GM13977 (cell line): ENCODE measurements at regions not wholly inside any gene's neighbourhood (a gene's known extent, or its start where the extent isn't known, plus 50 kb on each side); places are given as distances from the start of the nearest gene placed in this dataset.

Experiments used
- DNase-seq: peaks from one replicate; pipeline ENCODE4 v3.0.0; 2012; ENCODE audit warnings: low spot score
- in situ Hi-C: fragments of 300-500 bp; cut with MboI; formaldehyde crosslinking; loops from one replicate; pipeline ENCODE4 v1.12.0; 2022; ENCODE audit warnings: low sequenced_read_pairs, low pct_unique_long_range_greater_than_20kb, mixed read lengths, inconsistent platforms; ENCODE audit not compliant: unreplicated experiment
- TF ChIP-seq, protein P1 (sequence below): IDR thresholded peaks from 2 replicates; pipeline ENCODE4 v1.5.1; 2012; ENCODE audit warnings: mild to moderate bottlenecking, control low read depth; ENCODE audit not compliant: insufficient read depth; ENCODE audit errors: extremely low read depth, missing control alignments

GRCh38 chr6:4560221-4561077 is 215.8 kb upstream of the CDYL start:
- no peak for DNase-seq

GRCh38 chr6:4559281-4559875 is 216.8 kb upstream of the CDYL start:
- in situ Hi-C loops: no loop called here
- DNase-seq: no peak
- TF ChIP-seq, protein P1, sequence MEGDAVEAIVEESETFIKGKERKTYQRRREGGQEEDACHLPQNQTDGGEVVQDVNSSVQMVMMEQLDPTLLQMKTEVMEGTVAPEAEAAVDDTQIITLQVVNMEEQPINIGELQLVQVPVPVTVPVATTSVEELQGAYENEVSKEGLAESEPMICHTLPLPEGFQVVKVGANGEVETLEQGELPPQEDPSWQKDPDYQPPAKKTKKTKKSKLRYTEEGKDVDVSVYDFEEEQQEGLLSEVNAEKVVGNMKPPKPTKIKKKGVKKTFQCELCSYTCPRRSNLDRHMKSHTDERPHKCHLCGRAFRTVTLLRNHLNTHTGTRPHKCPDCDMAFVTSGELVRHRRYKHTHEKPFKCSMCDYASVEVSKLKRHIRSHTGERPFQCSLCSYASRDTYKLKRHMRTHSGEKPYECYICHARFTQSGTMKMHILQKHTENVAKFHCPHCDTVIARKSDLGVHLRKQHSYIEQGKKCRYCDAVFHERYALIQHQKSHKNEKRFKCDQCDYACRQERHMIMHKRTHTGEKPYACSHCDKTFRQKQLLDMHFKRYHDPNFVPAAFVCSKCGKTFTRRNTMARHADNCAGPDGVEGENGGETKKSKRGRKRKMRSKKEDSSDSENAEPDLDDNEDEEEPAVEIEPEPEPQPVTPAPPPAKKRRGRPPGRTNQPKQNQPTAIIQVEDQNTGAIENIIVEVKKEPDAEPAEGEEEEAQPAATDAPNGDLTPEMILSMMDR: no peak

More at GRCh38 chr6:4560221-4561077, 215.8 kb upstream of the CDYL start:
- in situ Hi-C loops: no loop called here
- TF ChIP-seq, protein P1: no peak

- in situ Hi-C loops: no loop called here
- DNase-seq: no peak
- TF ChIP-seq, protein P1: no peak
Observed at GRCh38 chr6:4554645-4555044, 221.6 kb upstream of the CDYL start.

DNA sequence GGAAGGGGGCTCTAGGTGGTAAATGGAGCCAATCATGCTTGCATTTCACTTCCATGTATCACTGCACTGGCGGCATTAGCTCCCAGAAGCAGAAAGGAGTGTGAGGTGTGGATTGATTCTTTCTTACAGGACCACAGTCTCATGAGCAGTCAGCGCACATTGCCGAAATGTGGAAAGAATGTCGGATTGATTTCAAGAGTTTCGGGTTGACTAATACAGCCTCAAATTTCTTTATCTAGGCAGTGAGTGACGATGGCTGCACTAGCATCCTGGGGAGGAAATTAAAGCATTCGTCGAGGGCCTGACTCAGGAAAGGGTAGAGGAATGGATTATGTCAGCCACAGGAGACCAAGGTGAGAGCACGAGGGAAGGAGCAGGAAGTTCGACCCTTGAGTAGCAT is 222.8 kb upstream of the CDYL start:
- no peak for DNase-seq
- TF ChIP-seq, protein P1: no peak
- in situ Hi-C loops: no loop called here

GRCh38 chr6:4550227-4550597 is 226.0 kb upstream of the CDYL start:
- in situ Hi-C loops: no loop called here
- TF ChIP-seq, protein P1: no peak
- no peak for DNase-seq

- TF ChIP-seq, protein P1: no peak
- DNase-seq: no peak
- in situ Hi-C loops: no loop called here
Observed at GRCh38 chr6:4549556-4550226, 226.5 kb upstream of the CDYL start.
